Lower lobe of right lung (tissue), 2 donors: ENCODE measurements at regions not wholly inside any gene's neighbourhood (a gene's known extent, or its start where the extent isn't known, plus 50 kb on each side); places are given as distances from the start of the nearest gene placed in this dataset.

Experiments used
- ATAC-seq, 2 donors: fragments of 200-7000 bp; cut with Tn5 transposase; one replicate each; pipeline ENCODE4 v1.9.1; 2020 to 2022; ENCODE audit warnings: mild to moderate bottlenecking in 2 of 2, moderate library complexity in 2 of 2
- DNase-seq: peaks from one replicate; pipeline ENCODE4 v3.0.0-alpha.2; 2020
- H3K27ac ChIP-seq: fragments of 200-600 bp; one replicate; pipeline ENCODE4 v1.8.0; 2022
- H3K27me3 ChIP-seq: fragments of 200-600 bp; one replicate; pipeline ENCODE4 v1.8.0; 2022; ENCODE audit warnings: low read depth
- H3K36me3 ChIP-seq: fragments of 200-600 bp; one replicate; pipeline ENCODE4 v1.8.0; 2022; ENCODE audit warnings: mild to moderate bottlenecking
- H3K4me1 ChIP-seq: fragments of 200-600 bp; one replicate; pipeline ENCODE4 v1.8.0; 2022
- H3K4me3 ChIP-seq: fragments of 200-600 bp; one replicate; pipeline ENCODE4 v1.8.0; 2022; ENCODE audit warnings: mild to moderate bottlenecking
- H3K9me3 ChIP-seq: fragments of 200-600 bp; one replicate; pipeline ENCODE4 v1.8.0; 2022
- intact Hi-C: fragments of 100-400 bp; cut with DNase I; formaldehyde crosslinking; loops from one replicate; pipeline ENCODE4 v1.11.0; 2022
- TF ChIP-seq, protein P1 (sequence below): fragments of 200-600 bp; IDR thresholded peaks from one replicate; pipeline ENCODE4 v1.8.0; 2022; ENCODE audit warnings: antibody characterized with exemption, mild to moderate bottlenecking
- donor health status: DM: no; HTN: yes; CAD: no; lungs with severe emphysema.

GRCh38 chr10:91576096-91576545, 56.8 kb downstream of the PPP1R3C start:
- no peak overlapping the region for H3K4me3 ChIP-seq
- H3K27me3 ChIP-seq: no peaks in the 10 kb centered on the region
- no peak for DNase-seq
- no peak overlapping the region for H3K27ac ChIP-seq
- ATAC-seq: no peak
- intact Hi-C loops: no loop called here
- H3K9me3 ChIP-seq: no peaks in the 10 kb centered on the region
- no peaks in the 10 kb centered on the region for H3K36me3 ChIP-seq
- TF ChIP-seq, protein P1, sequence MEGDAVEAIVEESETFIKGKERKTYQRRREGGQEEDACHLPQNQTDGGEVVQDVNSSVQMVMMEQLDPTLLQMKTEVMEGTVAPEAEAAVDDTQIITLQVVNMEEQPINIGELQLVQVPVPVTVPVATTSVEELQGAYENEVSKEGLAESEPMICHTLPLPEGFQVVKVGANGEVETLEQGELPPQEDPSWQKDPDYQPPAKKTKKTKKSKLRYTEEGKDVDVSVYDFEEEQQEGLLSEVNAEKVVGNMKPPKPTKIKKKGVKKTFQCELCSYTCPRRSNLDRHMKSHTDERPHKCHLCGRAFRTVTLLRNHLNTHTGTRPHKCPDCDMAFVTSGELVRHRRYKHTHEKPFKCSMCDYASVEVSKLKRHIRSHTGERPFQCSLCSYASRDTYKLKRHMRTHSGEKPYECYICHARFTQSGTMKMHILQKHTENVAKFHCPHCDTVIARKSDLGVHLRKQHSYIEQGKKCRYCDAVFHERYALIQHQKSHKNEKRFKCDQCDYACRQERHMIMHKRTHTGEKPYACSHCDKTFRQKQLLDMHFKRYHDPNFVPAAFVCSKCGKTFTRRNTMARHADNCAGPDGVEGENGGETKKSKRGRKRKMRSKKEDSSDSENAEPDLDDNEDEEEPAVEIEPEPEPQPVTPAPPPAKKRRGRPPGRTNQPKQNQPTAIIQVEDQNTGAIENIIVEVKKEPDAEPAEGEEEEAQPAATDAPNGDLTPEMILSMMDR: no peak
- H3K4me1 ChIP-seq: no peaks in the 10 kb centered on the region

GRCh38 chr10:91575044-91575610, 57.7 kb downstream of the PPP1R3C start:
- no peaks in the 10 kb centered on the region for H3K9me3 ChIP-seq
- no peaks in the 10 kb centered on the region for H3K27me3 ChIP-seq
- no peak overlapping the region for H3K27ac ChIP-seq
- H3K4me3 ChIP-seq: no peak overlapping the region
- no peaks in the 10 kb centered on the region for H3K36me3 ChIP-seq
- DNase-seq: no peak
- intact Hi-C loops: no loop called here
- ATAC-seq: peak; percentile 16 to 29
- H3K4me1 ChIP-seq: no peaks in the 10 kb centered on the region
- TF ChIP-seq, protein P1: no peak

GRCh38 chr10:91574236-91574635, 58.6 kb downstream of the PPP1R3C start:
- TF ChIP-seq, protein P1: no peak
- ATAC-seq: no peak
- Histone ChIP-seq H3K36me3 (no peaks in the 10 kb centered on the region), H3K9me3 (no peaks in the 10 kb centered on the region), H3K4me3 (no peak overlapping the region), H3K27me3 (no peaks in the 10 kb centered on the region), H3K4me1 (no peaks in the 10 kb centered on the region), H3K27ac (no peak overlapping the region)
- DNase-seq: no peak
- intact Hi-C loops: no loop called here

DNA sequence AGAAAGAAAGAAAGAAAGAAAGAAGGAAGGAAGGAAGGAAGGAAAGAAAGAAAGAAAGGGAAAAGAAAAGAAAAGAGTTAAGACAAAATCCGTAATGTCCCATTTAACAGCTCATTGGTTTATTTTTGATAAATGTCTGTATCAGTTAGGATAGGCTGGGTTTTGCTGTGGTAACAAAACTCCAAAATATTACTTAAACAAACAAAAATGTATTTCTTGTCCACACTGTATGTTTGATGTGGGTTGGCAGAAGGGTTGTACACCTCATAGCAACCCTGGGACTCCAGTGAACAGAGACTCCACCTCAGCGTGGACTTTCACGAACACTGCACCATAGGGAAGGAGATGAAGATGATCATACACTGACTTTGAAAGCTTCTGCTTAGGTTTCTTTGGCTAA, 59.6 kb downstream of the PPP1R3C start:
- no peak overlapping the region for H3K27ac ChIP-seq
- DNase-seq (no peak), ATAC-seq (no peak)
- H3K4me1 ChIP-seq: no peaks in the 10 kb centered on the region
- no peaks in the 10 kb centered on the region for H3K27me3 ChIP-seq
- intact Hi-C loops: no loop called here
- no peak overlapping the region for H3K4me3 ChIP-seq
- H3K9me3 ChIP-seq: no peaks in the 10 kb centered on the region
- TF ChIP-seq, protein P1: no peak
- H3K36me3 ChIP-seq: no peaks in the 10 kb centered on the region

- Histone ChIP-seq H3K4me3 (no peak overlapping the region), H3K27ac (no peak overlapping the region), H3K27me3 (no peaks in the 10 kb centered on the region), H3K36me3 (no peaks in the 10 kb centered on the region), H3K4me1 (no peaks in the 10 kb centered on the region), H3K9me3 (no peaks in the 10 kb centered on the region)
- TF ChIP-seq, protein P1: no peak
- no peak for DNase-seq
- intact Hi-C loops: no loop called here
- no peak for ATAC-seq
These were observed 61.2 kb downstream of the PPP1R3C start for GRCh38 chr10:91571671-91572070.
